SU-DHL-6 (cell line): ENCODE measurements at regions not wholly inside any gene's neighbourhood (a gene's known extent, or its start where the extent isn't known, plus 50 kb on each side); places are given as distances from the start of the nearest gene placed in this dataset.

ENCODE experiments used
- H2AFZ ChIP-seq: fragments of 200-600 bp; sonication (generic); 2 replicates; pipeline ENCODE4 v1.6.1; 2014; ENCODE audit warnings: low read depth, mild to moderate bottlenecking, moderate library complexity, mixed read lengths, antibody characterized with exemption, low read length; ENCODE audit not compliant: severe bottlenecking
- H3F3A ChIP-seq: fragments of 200-600 bp; shearing (Covaris generic); 2 replicates; pipeline ENCODE4 v1.6.0; 2016; ENCODE audit warnings: antibody characterized with exemption, mild to moderate bottlenecking; ENCODE audit not compliant: insufficient read depth
- H3K27ac ChIP-seq: fragments of 200-600 bp; sonication (generic); 2 replicates; pipeline ENCODE4 v1.5.1; 2016; ENCODE audit warnings: low read depth, mild to moderate bottlenecking, low read length, moderate library complexity, mixed read lengths
- H3K27me3 ChIP-seq: fragments of 200-600 bp; sonication (generic), shearing (Covaris generic); 2 replicates; pipeline ENCODE4 v1.6.0; 2014; ENCODE audit warnings: mild to moderate bottlenecking, low read length
- H3K36me3 ChIP-seq: fragments of 200-600 bp; sonication (generic); 2 replicates; pipeline ENCODE4 v1.6.1; 2014; ENCODE audit warnings: mild to moderate bottlenecking, low read length, mixed read lengths
- H3K4me2 ChIP-seq: fragments of 300-600, 200-600 bp; shearing (Covaris generic), sonication (generic); 2 replicates; pipeline ENCODE4 v1.6.0; 2014; ENCODE audit warnings: low read length, low read depth, mild to moderate bottlenecking; ENCODE audit not compliant: poor library complexity, severe bottlenecking
- H3K4me3 ChIP-seq: fragments of 200-600 bp; sonication (generic); 2 replicates; pipeline ENCODE4 v1.5.1; 2014; ENCODE audit warnings: antibody characterized with exemption, low read length, mild to moderate bottlenecking, mixed read lengths; ENCODE audit not compliant: insufficient read depth, poor library complexity, severe bottlenecking
- H3K79me2 ChIP-seq: fragments of 200-600 bp; sonication (generic); 2 replicates; pipeline ENCODE4 v1.6.1; 2014; ENCODE audit warnings: mild to moderate bottlenecking, low read length, moderate library complexity; ENCODE audit not compliant: insufficient read depth
- H3K9ac ChIP-seq: fragments of 200-600 bp; sonication (generic); 2 replicates; pipeline ENCODE4 v1.7.0; 2014; ENCODE audit warnings: mild to moderate bottlenecking, low read length
- H3K9me2 ChIP-seq: fragments of 200-600 bp; sonication (generic); replicated peaks from 2 replicates; pipeline ENCODE4 v1.6.1; 2014; ENCODE audit warnings: low read length; ENCODE audit not compliant: insufficient read depth
- H3K9me3 ChIP-seq: fragments of 200-600 bp; sonication (generic); 2 replicates; pipeline ENCODE4 v1.6.1; 2014; ENCODE audit warnings: low read length, mixed read lengths; ENCODE audit not compliant: insufficient read depth
- H4K20me1 ChIP-seq: fragments of 200-600 bp; sonication (generic); 2 replicates; pipeline ENCODE4 v1.6.1; 2014; ENCODE audit warnings: low read depth, mild to moderate bottlenecking, antibody characterized with exemption, low read length, moderate library complexity, mixed read lengths
- EZH2phosphoT487 ChIP-seq: fragments of 200-600 bp; sonication (generic), shearing (Covaris generic); conservative IDR thresholded peaks from 2 replicates; pipeline ENCODE4 v1.6.1; 2018; ENCODE audit warnings: mild to moderate bottlenecking, antibody characterized with exemption, low read length, moderate library complexity, mixed read lengths
- TF ChIP-seq, protein P1 (sequence below): fragments of 200-600 bp; sonication (generic); IDR thresholded peaks from one replicate; pipeline ENCODE4 v1.5.1; 2017; ENCODE audit warnings: antibody characterized with exemption, mild to moderate bottlenecking, low read length, moderate library complexity; ENCODE audit not compliant: insufficient read depth, poor library complexity, severe bottlenecking

- H3K4me3 ChIP-seq, result no peak overlapping the region
- H3K79me2 ChIP-seq, result no peaks in the 10 kb centered on the region
- no peak overlapping the region for H3K4me2 ChIP-seq
- H3K27ac ChIP-seq, result no peak overlapping the region
- no peaks in the 10 kb centered on the region for H3K9me3 ChIP-seq
- no peak for TF ChIP-seq EZH2phosphoT487
- TF ChIP-seq, protein P1, sequence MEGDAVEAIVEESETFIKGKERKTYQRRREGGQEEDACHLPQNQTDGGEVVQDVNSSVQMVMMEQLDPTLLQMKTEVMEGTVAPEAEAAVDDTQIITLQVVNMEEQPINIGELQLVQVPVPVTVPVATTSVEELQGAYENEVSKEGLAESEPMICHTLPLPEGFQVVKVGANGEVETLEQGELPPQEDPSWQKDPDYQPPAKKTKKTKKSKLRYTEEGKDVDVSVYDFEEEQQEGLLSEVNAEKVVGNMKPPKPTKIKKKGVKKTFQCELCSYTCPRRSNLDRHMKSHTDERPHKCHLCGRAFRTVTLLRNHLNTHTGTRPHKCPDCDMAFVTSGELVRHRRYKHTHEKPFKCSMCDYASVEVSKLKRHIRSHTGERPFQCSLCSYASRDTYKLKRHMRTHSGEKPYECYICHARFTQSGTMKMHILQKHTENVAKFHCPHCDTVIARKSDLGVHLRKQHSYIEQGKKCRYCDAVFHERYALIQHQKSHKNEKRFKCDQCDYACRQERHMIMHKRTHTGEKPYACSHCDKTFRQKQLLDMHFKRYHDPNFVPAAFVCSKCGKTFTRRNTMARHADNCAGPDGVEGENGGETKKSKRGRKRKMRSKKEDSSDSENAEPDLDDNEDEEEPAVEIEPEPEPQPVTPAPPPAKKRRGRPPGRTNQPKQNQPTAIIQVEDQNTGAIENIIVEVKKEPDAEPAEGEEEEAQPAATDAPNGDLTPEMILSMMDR, result no peak
- 0 out of 2 replicates have a peak, but pooled peaks cover 4% of the 10 kb centered on the region for H3K27me3 ChIP-seq
- H3F3A ChIP-seq, result no peaks in the 10 kb centered on the region
- no peaks in the 10 kb centered on the region for H4K20me1 ChIP-seq
- H3K36me3 ChIP-seq, result no peaks in the 10 kb centered on the region
- H3K9ac ChIP-seq, result no peak overlapping the region
- H2AFZ ChIP-seq, result no peak overlapping the region
- no peaks in the 10 kb centered on the region for H3K9me2 ChIP-seq
Observed at GRCh38 chr7:131879424-131879823, 323.0 kb upstream of the PODXL start.

- H3K36me3 ChIP-seq, result no peaks in the 10 kb centered on the region
- TF ChIP-seq EZH2phosphoT487, result no peak
- TF ChIP-seq, protein P1, result no peak
- H3K9ac ChIP-seq, result no peak overlapping the region
- H3K27me3 ChIP-seq, result 0 out of 2 replicates have a peak, but pooled peaks cover 4% of the 10 kb centered on the region
- H3K4me3 ChIP-seq, result no peak overlapping the region
- no peaks in the 10 kb centered on the region for H3K9me2 ChIP-seq
- no peak overlapping the region for H2AFZ ChIP-seq
- no peaks in the 10 kb centered on the region for H3F3A ChIP-seq
- no peaks in the 10 kb centered on the region for H3K79me2 ChIP-seq
- no peak overlapping the region for H3K27ac ChIP-seq
- H4K20me1 ChIP-seq, result no peaks in the 10 kb centered on the region
- H3K9me3 ChIP-seq, result no peaks in the 10 kb centered on the region
- no peak overlapping the region for H3K4me2 ChIP-seq
Observed at GRCh38 chr7:131878777-131879176, 322.3 kb upstream of the PODXL start.

DNA sequence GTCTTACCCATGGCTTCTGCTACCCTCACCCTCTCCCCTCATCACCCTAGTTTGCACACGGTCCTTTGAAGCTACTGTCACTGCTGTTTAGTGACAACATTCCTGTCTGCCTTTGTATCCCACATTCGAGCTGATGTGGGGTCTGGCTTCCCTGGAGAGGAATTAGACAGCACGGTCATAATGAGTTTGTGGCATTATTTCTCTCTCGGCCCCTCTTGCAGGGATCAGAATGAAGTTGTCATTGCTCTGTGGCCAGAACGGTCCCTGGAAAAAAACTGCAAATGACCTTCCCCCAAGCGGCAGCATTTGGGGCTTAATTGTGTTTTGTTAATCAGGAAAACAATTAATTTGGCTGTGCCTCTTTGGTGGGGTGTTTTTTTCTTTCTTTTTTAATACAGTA lies 317.2 kb upstream of the PODXL start:
- H3K4me3 ChIP-seq, result no peak overlapping the region
- no peak overlapping the region for H3K27ac ChIP-seq
- H3K9me3 ChIP-seq, result no peaks in the 10 kb centered on the region
- no peaks in the 10 kb centered on the region for H4K20me1 ChIP-seq
- H3K36me3 ChIP-seq, result no peaks in the 10 kb centered on the region
- no peaks in the 10 kb centered on the region for H3F3A ChIP-seq
- no peaks in the 10 kb centered on the region for H3K9me2 ChIP-seq
- no peak for TF ChIP-seq EZH2phosphoT487
- TF ChIP-seq, protein P1, result no peak
- H2AFZ ChIP-seq, result no peak overlapping the region
- no peak overlapping the region for H3K9ac ChIP-seq
- no peaks in the 10 kb centered on the region for H3K79me2 ChIP-seq
- no peak overlapping the region for H3K4me2 ChIP-seq
- no peaks in the 10 kb centered on the region for H3K27me3 ChIP-seq

GRCh38 chr7:131869986-131870385 lies 313.6 kb upstream of the PODXL start:
- no peaks in the 10 kb centered on the region for H3K27me3 ChIP-seq
- no peak overlapping the region for H3K9ac ChIP-seq
- H3K4me3 ChIP-seq, result no peak overlapping the region
- no peak overlapping the region for H3K27ac ChIP-seq
- no peaks in the 10 kb centered on the region for H3F3A ChIP-seq
- no peaks in the 10 kb centered on the region for H3K9me2 ChIP-seq
- H3K4me2 ChIP-seq, result no peak overlapping the region
- TF ChIP-seq, protein P1, result no peak
- no peak for TF ChIP-seq EZH2phosphoT487
- H2AFZ ChIP-seq, result no peak overlapping the region
- H3K9me3 ChIP-seq, result no peaks in the 10 kb centered on the region
- no peaks in the 10 kb centered on the region for H4K20me1 ChIP-seq
- no peaks in the 10 kb centered on the region for H3K36me3 ChIP-seq
- H3K79me2 ChIP-seq, result no peaks in the 10 kb centered on the region
